IPS-20b (cell line): ENCODE measurements at regions not wholly inside any gene's neighbourhood (a gene's known extent, or its start where the extent isn't known, plus 50 kb on each side); places are given as distances from the start of the nearest gene placed in this dataset.
A peak's percentile ranks its signal among the peaks of the same experiment; 100 is the strongest.

Experiments used
- H3K27ac ChIP-seq: one replicate; pipeline ENCODE4 v1.5.1; 2013; ENCODE audit warnings: low read length
- H3K27me3 ChIP-seq: 2 replicates; pipeline ENCODE4 v1.6.1; 2013; ENCODE audit warnings: mild to moderate bottlenecking, low read length, inconsistent platforms; ENCODE audit not compliant: insufficient read depth
- H3K36me3 ChIP-seq: 2 replicates; pipeline ENCODE4 v1.6.1; 2013; ENCODE audit warnings: low read depth, mild to moderate bottlenecking, inconsistent platforms, low read length, moderate library complexity; ENCODE audit not compliant: insufficient read depth
- H3K4me1 ChIP-seq: 2 replicates; pipeline ENCODE4 v1.6.1; 2013; ENCODE audit warnings: mild to moderate bottlenecking, control low read depth, inconsistent platforms, low read length, moderate library complexity; ENCODE audit not compliant: insufficient read depth
- H3K4me3 ChIP-seq: 2 replicates; pipeline ENCODE4 v1.5.1; 2013; ENCODE audit warnings: mild to moderate bottlenecking, low read length, inconsistent platforms
- H3K9ac ChIP-seq: 2 replicates; pipeline ENCODE4 v1.6.1; 2013; ENCODE audit warnings: low read depth, mild to moderate bottlenecking, inconsistent platforms, low read length, moderate library complexity
- H3K9me3 ChIP-seq: 2 replicates; pipeline ENCODE4 v1.6.1; 2013; ENCODE audit warnings: mild to moderate bottlenecking, low read depth, low read length, inconsistent platforms; ENCODE audit not compliant: insufficient read depth

DNA sequence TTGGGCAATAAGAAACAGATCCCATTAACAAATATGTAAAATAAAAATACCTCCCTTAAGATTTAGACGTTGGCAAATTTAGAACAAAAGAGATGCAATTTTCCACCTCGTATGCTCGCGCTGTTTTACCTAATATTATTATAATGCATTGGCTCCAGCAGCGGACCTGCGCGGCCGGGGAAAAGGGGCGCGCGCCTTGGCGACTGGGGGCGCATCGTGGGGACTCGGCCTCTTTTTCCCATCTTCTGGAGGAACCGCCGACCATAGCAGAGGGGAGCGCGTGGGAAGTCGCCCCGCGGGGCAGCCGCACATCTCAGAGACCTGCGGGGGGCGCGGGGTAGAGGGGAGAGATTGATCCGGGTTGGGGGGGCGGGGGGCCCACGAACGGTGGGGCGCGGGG is 139.4 kb upstream of the MKI67 start:
- peaks cover 9% of the 10 kb centered on the region; the same call in 1 of the 2 replicates for H3K4me1 ChIP-seq

DNA sequence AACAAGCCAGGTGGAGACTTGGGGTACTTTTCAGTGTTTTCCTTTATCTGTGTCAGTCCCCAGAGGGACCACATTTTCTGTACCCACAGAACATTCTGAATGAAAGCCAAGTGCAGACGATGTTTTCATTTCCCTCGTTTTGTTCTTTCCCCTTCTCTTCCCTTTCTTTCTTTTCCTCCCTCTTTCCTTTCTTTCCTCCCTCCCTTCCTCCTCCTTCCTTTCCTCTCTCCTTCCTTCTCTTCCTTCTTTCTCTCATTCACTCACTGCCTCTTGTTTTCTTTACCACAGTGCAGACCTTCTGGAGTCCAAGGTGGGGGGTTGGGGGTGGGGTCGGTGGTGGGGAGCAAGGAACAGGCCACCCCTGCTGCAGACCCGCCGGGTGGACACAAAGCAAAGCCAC is 141.4 kb upstream of the MKI67 start:
- peaks cover 9% of the 10 kb centered on the region; the same call in 1 of the 2 replicates for H3K4me1 ChIP-seq
- no peak overlapping the region for H3K9ac ChIP-seq
- H3K27me3 ChIP-seq, result peaks cover 5% of the 10 kb centered on the region; the same call in 1 of the 2 replicates
- no peaks in the 10 kb centered on the region for H3K36me3 ChIP-seq
- no peak overlapping the region for H3K4me3 ChIP-seq
- H3K9me3 ChIP-seq, result no peaks in the 10 kb centered on the region
- no peak overlapping the region for H3K27ac ChIP-seq

More for the DNA sequence above, 139.4 kb upstream of the MKI67 start:
- no peak overlapping the region for H3K4me3 ChIP-seq
- no peak overlapping the region for H3K27ac ChIP-seq
- H3K9me3 ChIP-seq, result no peaks in the 10 kb centered on the region
- H3K9ac ChIP-seq, result no peak overlapping the region
- no peaks in the 10 kb centered on the region for H3K36me3 ChIP-seq
- peaks cover 5% of the 10 kb centered on the region; the same call in 1 of the 2 replicates for H3K27me3 ChIP-seq

DNA sequence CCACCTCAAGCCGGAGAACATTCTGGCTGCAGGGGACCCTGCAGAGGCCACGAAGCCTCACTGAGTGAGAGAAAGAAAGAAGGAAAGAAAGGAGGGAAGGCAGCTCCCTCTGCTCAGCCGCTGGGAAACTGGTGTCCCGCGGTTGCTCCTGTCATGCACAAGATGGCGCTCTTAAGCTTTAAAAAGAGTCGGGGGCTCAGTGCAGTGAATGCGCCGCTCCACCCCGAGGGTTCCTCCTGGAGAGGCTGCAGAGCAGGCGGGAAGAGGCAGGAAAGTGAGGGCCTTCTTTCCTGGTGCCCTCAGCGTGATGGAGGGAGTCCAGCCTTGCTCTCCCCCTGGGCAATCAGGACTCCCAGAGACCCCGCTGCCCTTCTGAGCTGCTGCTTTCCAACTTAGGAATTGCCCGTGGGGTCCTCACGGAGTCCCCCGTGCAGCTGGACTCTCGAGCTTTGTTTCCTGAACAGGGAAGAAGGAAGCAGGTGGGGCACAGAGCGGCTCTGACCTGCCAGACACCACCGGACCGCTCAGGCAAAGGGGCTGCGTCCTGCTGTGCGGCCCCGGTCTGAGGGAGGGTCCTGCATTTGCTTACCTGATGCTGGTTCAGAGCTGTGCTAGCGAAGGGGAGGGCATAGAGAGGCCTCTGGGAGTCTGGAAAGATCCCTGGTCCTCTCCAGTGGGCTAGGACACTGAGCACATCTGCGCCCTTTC is 141.9 kb upstream of the MKI67 start:
- peaks cover 9% of the 10 kb centered on the region; the same call in 1 of the 2 replicates for H3K4me1 ChIP-seq
- peaks cover 4% of the 10 kb centered on the region; the same call in 1 of the 2 replicates for H3K27me3 ChIP-seq

DNA sequence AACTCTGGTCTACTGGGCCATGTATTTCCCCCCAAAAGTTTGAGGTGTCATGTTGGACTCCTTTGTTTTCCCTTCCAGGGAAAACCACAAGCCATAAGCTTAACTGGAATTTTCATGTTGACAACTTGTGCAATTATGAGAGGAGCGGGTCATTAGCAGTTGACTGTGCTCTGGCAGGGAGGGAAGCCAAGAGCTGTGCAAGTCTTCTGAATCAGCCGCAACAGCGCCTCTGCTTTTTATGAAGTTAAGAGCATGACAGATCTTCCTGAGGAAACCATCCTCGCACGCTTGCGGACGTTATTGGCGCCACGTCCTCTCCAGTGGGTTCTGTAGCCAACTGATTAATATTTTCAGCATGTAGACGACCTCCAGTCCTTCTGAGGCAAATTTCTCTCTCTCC is 148.7 kb upstream of the MKI67 start:
- H3K4me1 ChIP-seq, result no peaks in the 10 kb centered on the region; the same call in 1 of the 2 replicates
- H3K4me3 ChIP-seq, result no peak overlapping the region
- no peak overlapping the region for H3K9ac ChIP-seq
- H3K9me3 ChIP-seq, result no peaks in the 10 kb centered on the region; the same call in 1 of the 2 replicates
- no peak overlapping the region for H3K27ac ChIP-seq
- H3K27me3 ChIP-seq, result no peaks in the 10 kb centered on the region
- H3K36me3 ChIP-seq, result no peaks in the 10 kb centered on the region

More for the DNA sequence above, 141.9 kb upstream of the MKI67 start:
- Histone ChIP-seq H3K36me3 (no peaks in the 10 kb centered on the region), H3K9ac (no peak overlapping the region), H3K27ac (no peak overlapping the region), H3K9me3 (no peaks in the 10 kb centered on the region), H3K4me3 (no peak overlapping the region)

DNA sequence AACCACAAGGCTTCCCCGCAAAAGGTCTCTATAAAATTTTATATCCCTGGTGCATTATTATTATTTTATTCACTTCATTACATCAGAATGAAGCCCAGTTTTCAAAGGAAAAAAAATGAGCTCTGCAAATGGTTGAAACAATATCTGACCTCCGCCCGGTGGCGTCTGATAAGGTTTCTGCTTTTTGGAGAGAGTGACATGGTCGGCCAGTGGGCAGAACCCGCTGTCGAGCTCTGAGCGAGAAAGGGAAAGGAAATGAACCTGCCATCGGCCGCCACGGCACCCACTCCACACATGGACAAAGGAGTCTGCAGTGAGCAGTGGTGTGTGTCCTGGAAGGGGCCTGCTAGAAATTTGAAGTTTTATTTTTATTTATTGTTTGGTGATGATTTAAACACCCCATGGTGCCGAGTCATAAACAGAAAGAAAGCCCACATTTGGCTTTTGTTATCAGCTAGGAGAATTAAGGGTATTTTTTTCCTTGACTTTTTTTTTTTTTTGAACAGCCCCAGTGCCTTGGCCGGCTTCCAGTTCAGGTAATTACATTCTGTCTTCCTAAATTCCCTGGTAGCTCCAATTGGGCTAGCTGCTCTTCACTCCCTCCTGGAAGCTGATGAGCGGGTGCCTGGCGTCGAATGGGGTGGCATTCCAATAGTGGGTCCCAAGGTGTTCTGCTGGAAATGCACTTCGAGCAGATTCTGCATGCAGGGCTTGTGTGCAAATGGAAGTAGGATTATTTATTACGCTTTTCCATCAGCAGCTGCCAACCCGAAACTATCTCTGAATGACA is 149.4 kb upstream of the MKI67 start:
- no peaks in the 10 kb centered on the region for H3K27me3 ChIP-seq
- H3K4me1 ChIP-seq, result no peaks in the 10 kb centered on the region; the same call in 1 of the 2 replicates
- no peak overlapping the region for H3K27ac ChIP-seq
- H3K9ac ChIP-seq, result no peak overlapping the region
- no peak overlapping the region for H3K4me3 ChIP-seq
- H3K36me3 ChIP-seq, result no peaks in the 10 kb centered on the region
- H3K9me3 ChIP-seq, result no peaks in the 10 kb centered on the region; the same call in 1 of the 2 replicates

DNA sequence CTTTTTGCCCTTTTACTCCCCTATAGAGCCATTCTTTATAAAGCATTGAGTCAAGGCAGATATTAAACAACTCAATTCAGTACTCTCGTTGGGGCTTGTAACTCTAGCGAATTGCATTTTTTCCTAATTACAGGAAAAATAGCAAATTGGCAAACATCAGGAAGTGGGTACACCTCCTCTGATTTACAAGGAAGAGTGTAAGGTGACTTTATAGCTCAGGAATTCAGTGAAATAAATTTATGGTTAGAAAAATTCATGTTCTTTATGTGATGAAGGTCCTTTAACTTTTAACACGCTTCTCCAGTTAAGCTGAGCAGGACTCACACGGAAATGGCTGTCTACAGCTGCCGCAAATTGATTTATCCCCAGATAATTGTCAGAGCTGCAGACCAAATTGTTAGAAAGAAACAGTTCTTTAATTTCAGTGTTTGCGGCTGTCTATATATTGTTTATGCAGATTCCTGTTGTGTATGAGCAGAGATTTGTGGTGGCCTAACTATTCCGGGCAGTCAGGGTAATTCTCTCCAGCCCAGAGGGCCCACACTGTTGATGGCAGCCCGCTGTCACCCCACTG is 151.1 kb upstream of the MKI67 start:
- H3K36me3 ChIP-seq, result no peaks in the 10 kb centered on the region
- no peaks in the 10 kb centered on the region; the same call in 1 of the 2 replicates for H3K4me1 ChIP-seq
- H3K4me3 ChIP-seq, result no peak overlapping the region
- H3K9ac ChIP-seq, result no peak overlapping the region
- H3K27ac ChIP-seq, result no peak overlapping the region
- H3K27me3 ChIP-seq, result no peaks in the 10 kb centered on the region
- no peaks in the 10 kb centered on the region; the same call in 1 of the 2 replicates for H3K9me3 ChIP-seq

DNA sequence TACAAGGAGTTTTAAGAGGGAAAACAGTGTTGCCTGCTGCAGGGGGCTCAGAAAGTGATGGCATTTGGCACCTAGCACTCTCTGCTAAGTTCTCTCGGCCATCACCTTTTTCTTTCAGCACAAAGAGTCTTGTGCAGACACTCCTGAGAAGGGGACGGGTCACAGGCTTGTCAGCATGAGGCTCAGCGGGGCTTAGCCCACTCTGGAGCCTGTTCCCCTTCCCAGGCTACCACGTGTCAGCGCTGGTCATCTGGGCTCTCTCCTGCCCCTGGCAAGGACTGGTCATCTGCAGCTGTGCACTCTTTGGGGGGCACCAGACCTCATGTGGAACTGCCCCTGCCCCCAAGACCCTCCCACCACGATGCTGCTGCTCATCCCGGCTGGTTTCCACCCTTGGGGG is 152.1 kb upstream of the MKI67 start:
- Histone ChIP-seq H3K36me3 (no peaks in the 10 kb centered on the region), H3K27me3 (no peaks in the 10 kb centered on the region), H3K4me1 (no peaks in the 10 kb centered on the region; the same call in 1 of the 2 replicates), H3K9me3 (no peaks in the 10 kb centered on the region; the same call in 1 of the 2 replicates), H3K9ac (no peak overlapping the region), H3K27ac (no peak overlapping the region), H3K4me3 (no peak overlapping the region)

DNA sequence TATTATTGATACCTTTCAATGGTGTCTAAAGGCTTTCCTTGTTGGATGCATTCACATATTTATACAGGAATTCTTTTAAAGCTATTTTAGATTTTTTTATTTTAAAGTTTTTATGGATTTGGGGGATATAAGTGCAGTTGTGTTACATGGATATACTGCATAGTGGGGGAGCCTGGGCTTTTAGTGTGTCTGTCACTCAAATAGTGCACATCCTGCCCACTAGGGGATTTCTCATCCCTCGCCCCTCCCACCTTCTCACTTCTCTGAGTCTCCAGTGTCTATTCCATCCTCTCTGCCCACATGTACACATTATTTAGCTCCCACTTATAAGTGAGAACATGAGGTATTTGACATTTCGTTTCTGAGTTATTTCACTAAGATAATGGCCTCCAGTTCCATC is 154.0 kb upstream of the MKI67 start:
- Histone ChIP-seq H3K4me1 (no peaks in the 10 kb centered on the region; the same call in 1 of the 2 replicates), H3K36me3 (no peaks in the 10 kb centered on the region), H3K27ac (no peak overlapping the region), H3K9ac (no peak overlapping the region), H3K27me3 (peaks cover 15% of the 10 kb centered on the region), H3K9me3 (no peaks in the 10 kb centered on the region; the same call in 1 of the 2 replicates), H3K4me3 (no peak overlapping the region)

DNA sequence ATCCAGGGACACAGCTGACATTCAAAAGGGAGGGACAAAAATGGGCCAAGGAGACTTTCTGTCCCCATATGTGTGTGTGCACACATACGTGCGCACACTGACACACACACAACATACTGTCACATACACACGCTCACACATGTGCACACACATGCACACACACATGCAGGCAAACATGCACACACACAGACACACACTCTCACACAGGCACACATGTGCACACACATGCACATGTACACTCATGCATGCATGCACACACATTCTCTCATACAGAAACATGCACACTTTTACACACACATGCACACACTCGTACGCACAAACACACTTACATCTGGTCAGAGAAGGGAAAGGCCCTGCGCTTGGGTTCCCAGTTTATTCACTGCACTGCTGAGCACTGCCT is 155.1 kb upstream of the MKI67 start:
- Histone ChIP-seq H3K9me3 (no peaks in the 10 kb centered on the region; the same call in 1 of the 2 replicates), H3K27ac (no peak overlapping the region), H3K27me3 (peaks cover 25% of the 10 kb centered on the region), H3K4me3 (no peak overlapping the region), H3K36me3 (no peaks in the 10 kb centered on the region), H3K9ac (no peak overlapping the region), H3K4me1 (no peaks in the 10 kb centered on the region; the same call in 1 of the 2 replicates)

DNA sequence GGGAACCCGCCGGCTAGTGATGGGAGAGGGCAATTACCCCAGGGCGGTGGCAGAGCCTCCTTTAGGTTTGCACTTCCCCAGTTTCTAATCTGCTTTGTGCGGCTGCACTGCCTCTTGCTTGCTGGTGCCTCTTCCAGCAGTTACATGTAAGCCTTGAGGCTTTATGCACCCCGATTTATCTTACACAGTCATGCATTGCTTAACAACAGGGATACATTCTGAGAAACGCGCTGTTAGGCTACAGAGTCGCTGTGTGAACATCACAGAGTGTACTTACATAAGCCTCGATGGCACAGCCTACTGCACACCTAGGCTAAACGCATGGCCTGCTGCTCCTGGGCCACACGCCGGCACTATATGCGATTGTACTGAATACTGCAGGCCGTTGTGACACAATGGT is 155.6 kb upstream of the MKI67 start:
- H3K27ac ChIP-seq, result no peak overlapping the region
- no peaks in the 10 kb centered on the region; the same call in 1 of the 2 replicates for H3K4me1 ChIP-seq
- no peak overlapping the region for H3K4me3 ChIP-seq
- H3K27me3 ChIP-seq, result peaks cover 29% of the 10 kb centered on the region
- no peaks in the 10 kb centered on the region; the same call in 1 of the 2 replicates for H3K9me3 ChIP-seq
- H3K36me3 ChIP-seq, result no peaks in the 10 kb centered on the region
- no peak overlapping the region for H3K9ac ChIP-seq

DNA sequence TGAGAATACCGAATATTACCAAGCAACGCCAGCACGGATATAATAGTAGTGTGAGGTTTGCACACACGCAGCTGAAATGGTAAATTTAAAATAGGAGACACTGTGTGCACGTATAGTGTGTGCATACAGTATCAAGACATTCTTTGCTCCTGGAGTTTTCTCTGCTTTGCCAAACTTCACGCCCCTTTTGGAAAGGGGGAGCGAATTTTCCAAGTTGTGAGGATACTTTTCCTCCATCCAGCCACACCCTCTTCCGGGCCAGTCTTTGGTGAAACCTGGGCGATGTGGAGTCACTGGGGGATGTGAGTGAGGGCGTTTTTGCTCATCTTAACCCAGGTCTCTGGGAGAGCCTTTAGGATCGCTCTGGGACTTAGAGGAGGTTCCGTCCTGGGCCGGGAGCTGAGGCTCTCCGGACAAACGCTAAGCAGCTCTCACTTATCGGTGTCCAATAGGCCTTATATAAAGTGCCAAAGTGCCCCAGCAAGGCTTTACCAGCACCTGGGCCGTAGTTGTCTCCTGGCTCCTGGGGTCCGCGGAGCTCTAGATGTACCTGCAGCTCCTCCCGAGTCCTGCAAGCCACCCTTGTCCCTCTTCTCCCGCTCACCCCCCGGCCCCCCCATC is 160.0 kb upstream of the MKI67 start:
- no peak overlapping the region for H3K27ac ChIP-seq
- H3K4me3 ChIP-seq, result peak overlapping the region; percentile 63
- H3K36me3 ChIP-seq, result no peaks in the 10 kb centered on the region
- H3K9ac ChIP-seq, result no peak overlapping the region
- no peaks in the 10 kb centered on the region for H3K4me1 ChIP-seq
- peaks cover 56% of the 10 kb centered on the region for H3K27me3 ChIP-seq
- peaks cover 11% of the 10 kb centered on the region; the same call in 1 of the 2 replicates for H3K9me3 ChIP-seq
